Chondrocyte (in vitro differentiated cells): ENCODE measurements at regions not wholly inside any gene's neighbourhood (a gene's known extent, or its start where the extent isn't known, plus 50 kb on each side); places are given as distances from the start of the nearest gene placed in this dataset.

Experiments used
- DNase-seq: peaks from one replicate; pipeline ENCODE4 v3.0.0; 2021; ENCODE audit warnings: mixed read lengths, low spot score
- H3K27ac Mint-ChIP-seq: one replicate; pipeline ENCODE4 v1.8.0; 2021; ENCODE audit warnings: mild to moderate bottlenecking, moderate library complexity, mixed read lengths; ENCODE audit not compliant: unreplicated experiment
- H3K27me3 Mint-ChIP-seq: 2 replicates; pipeline ENCODE4 v1.8.0; 2021; ENCODE audit warnings: low read depth, mixed read lengths
- H3K36me3 Mint-ChIP-seq: 2 replicates; pipeline ENCODE4 v1.8.0; 2021; ENCODE audit warnings: low read depth, mixed read lengths
- H3K4me1 Mint-ChIP-seq: 2 replicates; pipeline ENCODE4 v1.8.0; 2021; ENCODE audit warnings: low read depth, mild to moderate bottlenecking, mixed read lengths
- H3K4me3 Mint-ChIP-seq: one replicate; pipeline ENCODE4 v1.8.0; 2021; ENCODE audit warnings: mild to moderate bottlenecking, moderate library complexity, mixed read lengths; ENCODE audit not compliant: unreplicated experiment
- H3K9me3 Mint-ChIP-seq: 2 replicates; pipeline ENCODE4 v1.8.0; 2021; ENCODE audit warnings: low read depth, mixed read lengths
- TF ChIP-seq, protein P1 (sequence below): fragments of 200-600 bp; sonication (generic); IDR thresholded peaks from 2 replicates; pipeline ENCODE4 v1.5.0; 2021; ENCODE audit warnings: antibody characterized with exemption, mild to moderate bottlenecking, moderate library complexity

DNA sequence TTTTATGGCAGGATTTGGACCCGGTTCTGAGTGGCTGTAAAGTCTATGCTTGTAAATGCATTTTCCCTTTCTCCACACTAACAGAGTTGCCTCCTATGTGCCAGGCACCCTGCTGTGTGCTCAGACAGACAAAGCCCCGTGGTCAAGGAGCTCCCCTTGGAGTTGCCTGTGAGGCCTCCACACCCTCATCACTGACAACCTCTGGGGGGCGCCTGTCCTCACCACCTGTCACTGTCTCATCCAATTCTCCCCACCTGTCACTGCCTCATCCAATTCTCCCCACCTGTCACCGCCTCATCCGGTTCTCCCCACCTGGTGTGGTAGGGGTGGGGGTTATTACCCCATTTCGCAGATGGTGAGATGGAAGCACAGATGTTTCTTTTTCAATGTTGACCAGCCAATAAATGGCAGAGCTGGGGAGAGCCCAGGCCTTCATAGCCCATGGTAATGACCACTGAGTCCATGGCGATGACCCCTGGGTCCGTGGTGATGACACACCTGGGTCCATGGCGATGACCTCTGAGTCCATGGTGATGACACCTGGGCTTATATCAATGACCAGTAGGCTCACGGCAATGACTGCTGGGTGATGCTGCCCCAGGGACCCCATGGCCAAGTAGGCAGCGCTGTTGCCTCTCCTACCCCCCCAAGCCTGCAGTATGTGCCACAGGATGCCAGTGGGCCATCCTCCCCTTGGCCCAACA is 150.1 kb downstream of the IRF8 start:
- Mint-ChIP-seq H3K36me3 (no peaks in the 10 kb centered on the region), H3K9me3 (no peaks in the 10 kb centered on the region), H3K27ac (no peak overlapping the region), H3K4me1 (no peaks in the 10 kb centered on the region), H3K4me3 (no peak overlapping the region), H3K27me3 (peaks cover 59% of the 10 kb centered on the region)
- TF ChIP-seq, protein P1, sequence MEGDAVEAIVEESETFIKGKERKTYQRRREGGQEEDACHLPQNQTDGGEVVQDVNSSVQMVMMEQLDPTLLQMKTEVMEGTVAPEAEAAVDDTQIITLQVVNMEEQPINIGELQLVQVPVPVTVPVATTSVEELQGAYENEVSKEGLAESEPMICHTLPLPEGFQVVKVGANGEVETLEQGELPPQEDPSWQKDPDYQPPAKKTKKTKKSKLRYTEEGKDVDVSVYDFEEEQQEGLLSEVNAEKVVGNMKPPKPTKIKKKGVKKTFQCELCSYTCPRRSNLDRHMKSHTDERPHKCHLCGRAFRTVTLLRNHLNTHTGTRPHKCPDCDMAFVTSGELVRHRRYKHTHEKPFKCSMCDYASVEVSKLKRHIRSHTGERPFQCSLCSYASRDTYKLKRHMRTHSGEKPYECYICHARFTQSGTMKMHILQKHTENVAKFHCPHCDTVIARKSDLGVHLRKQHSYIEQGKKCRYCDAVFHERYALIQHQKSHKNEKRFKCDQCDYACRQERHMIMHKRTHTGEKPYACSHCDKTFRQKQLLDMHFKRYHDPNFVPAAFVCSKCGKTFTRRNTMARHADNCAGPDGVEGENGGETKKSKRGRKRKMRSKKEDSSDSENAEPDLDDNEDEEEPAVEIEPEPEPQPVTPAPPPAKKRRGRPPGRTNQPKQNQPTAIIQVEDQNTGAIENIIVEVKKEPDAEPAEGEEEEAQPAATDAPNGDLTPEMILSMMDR, result no peak
- peak; percentile 51 for DNase-seq

DNA sequence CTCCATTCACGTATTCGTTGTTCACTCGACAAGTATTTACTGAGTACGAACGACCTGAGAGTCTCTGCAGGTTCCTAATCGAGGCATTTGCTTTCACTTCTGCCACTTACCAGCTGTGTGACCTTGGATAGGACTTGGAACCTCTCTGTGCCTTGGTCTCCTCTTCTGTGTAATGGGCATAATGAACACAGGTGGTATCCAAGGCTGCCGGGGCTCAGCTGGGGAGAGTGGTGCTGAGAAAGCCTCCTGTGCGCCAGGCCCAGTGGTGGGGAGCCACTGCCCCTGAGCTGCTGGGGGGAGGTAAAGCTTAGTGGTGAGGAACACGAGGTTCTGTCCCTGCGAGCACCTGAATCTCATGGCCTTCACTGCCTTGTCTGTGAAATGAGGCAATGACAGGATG is 150.7 kb downstream of the IRF8 start:
- DNase-seq, result peak; percentile 61
- no peaks in the 10 kb centered on the region for H3K9me3 Mint-ChIP-seq
- H3K27ac Mint-ChIP-seq, result no peak overlapping the region
- TF ChIP-seq, protein P1, result no peak
- no peak overlapping the region for H3K4me3 Mint-ChIP-seq
- H3K27me3 Mint-ChIP-seq, result peaks cover 61% of the 10 kb centered on the region
- no peaks in the 10 kb centered on the region for H3K36me3 Mint-ChIP-seq
- no peaks in the 10 kb centered on the region for H3K4me1 Mint-ChIP-seq

DNA sequence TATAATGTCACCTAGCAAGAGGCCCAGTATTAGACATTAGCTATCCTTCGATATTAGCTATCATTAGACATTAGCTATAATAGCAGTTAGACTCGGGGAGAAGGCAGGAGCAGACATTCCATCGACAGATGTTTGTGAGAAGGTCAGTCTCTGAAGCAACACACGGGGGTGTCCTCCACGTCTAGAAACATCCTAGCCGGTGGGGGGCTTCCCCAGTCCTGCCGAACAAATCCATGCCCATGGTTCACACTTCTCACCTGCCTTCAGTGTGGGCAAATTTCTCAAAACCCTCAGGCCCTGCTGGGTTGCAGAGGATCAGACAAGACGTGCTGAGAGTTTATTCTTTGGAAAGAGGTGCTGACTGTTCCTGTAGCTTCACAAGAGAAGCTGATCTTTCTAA is 151.1 kb downstream of the IRF8 start:
- no peak overlapping the region for H3K4me3 Mint-ChIP-seq
- no peak overlapping the region for H3K27ac Mint-ChIP-seq
- no peaks in the 10 kb centered on the region for H3K36me3 Mint-ChIP-seq
- no peaks in the 10 kb centered on the region for H3K9me3 Mint-ChIP-seq
- peaks cover 65% of the 10 kb centered on the region for H3K27me3 Mint-ChIP-seq
- TF ChIP-seq, protein P1, result no peak
- DNase-seq, result peak; percentile 26
- H3K4me1 Mint-ChIP-seq, result no peaks in the 10 kb centered on the region

DNA sequence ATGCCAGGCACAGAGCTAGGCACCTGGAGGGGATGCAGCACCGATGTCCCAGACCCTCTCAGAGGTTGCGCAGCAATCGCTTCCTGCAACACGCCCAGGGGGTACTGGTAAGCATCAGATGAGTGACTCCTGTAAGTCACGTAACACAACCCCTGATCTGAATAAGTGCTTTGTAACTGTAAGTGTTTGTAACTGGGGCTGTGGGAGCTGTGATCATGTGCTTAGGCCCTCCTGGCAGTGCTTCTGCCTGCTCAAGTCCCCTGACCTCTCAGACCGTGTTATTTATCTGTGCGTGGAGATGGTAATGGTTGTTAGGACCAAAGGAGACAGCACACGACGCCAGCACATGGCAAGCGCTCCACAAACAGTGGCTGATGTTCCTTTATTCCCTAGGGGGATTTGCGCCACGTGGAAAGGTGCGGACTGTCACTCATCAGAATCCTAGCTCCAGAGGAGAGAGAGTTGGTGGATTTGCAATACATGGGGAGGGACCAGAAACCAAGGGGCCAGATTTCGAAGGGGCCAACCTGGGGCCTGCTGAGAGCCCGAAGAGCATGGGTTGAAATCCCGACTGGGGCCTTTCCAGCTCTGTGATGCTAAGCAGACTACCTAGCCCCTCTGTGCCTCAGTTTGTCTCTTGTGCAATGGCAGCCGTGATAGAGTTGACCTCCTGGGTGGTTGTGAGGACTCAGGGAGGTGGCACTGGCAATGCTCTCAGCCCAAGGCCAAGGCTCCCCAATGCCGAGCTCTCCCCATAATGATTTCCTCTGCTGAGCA is 151.8 kb downstream of the IRF8 start:
- no peaks in the 10 kb centered on the region for H3K4me1 Mint-ChIP-seq
- no peaks in the 10 kb centered on the region for H3K36me3 Mint-ChIP-seq
- TF ChIP-seq, protein P1, result no peak
- no peak overlapping the region for H3K4me3 Mint-ChIP-seq
- DNase-seq, result peak; percentile 51
- no peak overlapping the region for H3K27ac Mint-ChIP-seq
- H3K27me3 Mint-ChIP-seq, result peaks cover 68% of the 10 kb centered on the region
- H3K9me3 Mint-ChIP-seq, result no peaks in the 10 kb centered on the region

DNA sequence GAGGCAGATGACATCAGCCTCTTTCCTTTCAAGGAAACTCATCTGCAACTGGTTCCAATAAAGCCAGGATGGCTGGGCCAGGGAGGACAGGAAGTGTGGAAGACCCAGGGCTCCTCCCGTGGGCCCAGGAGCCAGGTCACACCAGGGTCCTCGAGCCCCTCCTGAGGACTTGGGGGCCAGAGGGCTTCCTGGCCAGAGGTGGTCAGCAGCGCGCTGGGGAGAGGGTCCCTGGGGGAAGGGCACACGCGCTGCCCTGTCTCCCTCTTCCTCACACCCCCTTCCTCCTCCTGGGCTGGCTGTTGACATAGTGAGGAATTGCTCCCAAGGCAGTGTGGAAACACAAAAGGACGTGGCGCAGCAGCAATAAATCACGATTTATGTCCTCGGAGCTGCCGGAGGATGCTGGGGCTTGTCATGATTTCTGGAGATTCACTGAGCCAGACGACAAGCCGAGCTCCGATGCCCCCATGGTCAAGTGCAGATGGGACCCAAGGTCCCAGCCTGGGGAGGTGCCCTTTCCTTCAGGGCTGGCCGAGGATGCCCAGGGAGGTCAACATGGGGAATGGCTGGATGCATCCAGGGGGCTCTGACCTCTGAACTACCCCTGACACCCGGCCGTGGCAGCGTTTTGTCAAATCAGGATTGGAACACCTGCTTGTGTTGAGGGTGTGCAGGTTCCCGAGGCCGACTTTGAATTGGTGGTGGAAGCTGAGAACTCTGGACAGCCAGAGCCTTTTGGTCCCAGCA is 152.6 kb downstream of the IRF8 start:
- peaks cover 62% of the 10 kb centered on the region for H3K27me3 Mint-ChIP-seq
- TF ChIP-seq, protein P1, result no peak
- DNase-seq, result peak; percentile 67
- H3K9me3 Mint-ChIP-seq, result no peaks in the 10 kb centered on the region
- H3K36me3 Mint-ChIP-seq, result no peaks in the 10 kb centered on the region
- H3K4me3 Mint-ChIP-seq, result no peak overlapping the region
- no peaks in the 10 kb centered on the region for H3K4me1 Mint-ChIP-seq
- H3K27ac Mint-ChIP-seq, result no peak overlapping the region
